Panc1 (cell line): ENCODE measurements at regions not wholly inside any gene's neighbourhood (a gene's known extent, or its start where the extent isn't known, plus 50 kb on each side); places are given as distances from the start of the nearest gene placed in this dataset.

Experiments used
- ATAC-seq: fragments of 200-7000 bp; cut with Tn5 transposase; 2 replicates; pipeline ENCODE4 v1.9.1; 2020; ENCODE audit warnings: mild to moderate bottlenecking, moderate library complexity
- BruUV-seq: library from RNA; stranded (reverse); fragments of 400-500 nt; replicated peaks from 2 replicates; lab custom pipeline; 2021; lab: Mats Ljungman, UMichigan
- CTCF ChIA-PET: fragments of 300-600 bp; sonication (Branson Sonifier 250); formaldehyde crosslinking; loops from one replicate; lab custom pipeline; 2022; ENCODE audit warnings: antibody characterized with exemption; lab: Charles Lee
- POLR2A ChIA-PET: fragments of 300-600 bp; sonication (Branson Sonifier 250); formaldehyde crosslinking; loops from one replicate; lab custom pipeline; 2022; ENCODE audit warnings: antibody characterized with exemption; lab: Charles Lee
- DNase-seq: peaks from one replicate; pipeline ENCODE4 v3.0.0-alpha.2; 2010; ENCODE audit warnings: low read depth, low spot score
- H3K27ac ChIP-seq: 2 replicates; pipeline ENCODE4 v1.5.1; 2011; ENCODE audit warnings: mild to moderate bottlenecking, low read length, inconsistent platforms
- H3K27me3 ChIP-seq: fragments of 200-500 bp; sonication (Bioruptor generic); 2 replicates; pipeline ENCODE4 v1.6.0; 2014; ENCODE audit warnings: low read length, inconsistent platforms; ENCODE audit not compliant: control insufficient read depth, insufficient read depth
- H3K36me3 ChIP-seq: fragments of 200-500 bp; sonication (Bioruptor generic); 2 replicates; pipeline ENCODE4 v1.5.1; 2014; ENCODE audit warnings: inconsistent platforms, mild to moderate bottlenecking, low read length, moderate library complexity; ENCODE audit not compliant: control insufficient read depth, insufficient read depth
- H3K4me1 ChIP-seq: 2 replicates; pipeline ENCODE4 v1.5.1; 2011; ENCODE audit warnings: inconsistent platforms, mild to moderate bottlenecking, low read length, moderate library complexity; ENCODE audit not compliant: control insufficient read depth, insufficient read depth
- H3K4me3 ChIP-seq, 2 experiments: 2 replicates each; pipeline ENCODE4 v1.5.1; 2011 to 2012; ENCODE audit warnings: low read depth in 2 of 2, low read length in 2 of 2, mild to moderate bottlenecking in 2 of 2, inconsistent platforms in 1 of 2, moderate library complexity in 1 of 2
- H3K9me3 ChIP-seq: fragments of 200-500 bp; sonication (Bioruptor generic); 2 replicates; pipeline ENCODE4 v1.5.1; 2014; ENCODE audit warnings: low read depth, mild to moderate bottlenecking, inconsistent platforms, low read length, moderate library complexity; ENCODE audit not compliant: control insufficient read depth, insufficient read depth
- CTCF ChIP-seq: fragments of 450-650 bp; IDR thresholded peaks from 2 replicates; pipeline ENCODE4 v1.5.1; 2017; ENCODE audit warnings: mild to moderate bottlenecking
- POLR2AphosphoS5 ChIP-seq: IDR thresholded peaks from 2 replicates; pipeline ENCODE4 v1.6.1; 2012; ENCODE audit warnings: mild to moderate bottlenecking, low read depth, low read length, moderate library complexity
- REST ChIP-seq, 2 experiments: IDR thresholded peaks; 2 replicates each; pipeline ENCODE4 v1.6.1; 2011 to 2012; ENCODE audit warnings: low read depth in 2 of 2, control low read depth in 1 of 2, low read length in 1 of 2, mild to moderate bottlenecking in 1 of 2, moderate library complexity in 1 of 2; ENCODE audit not compliant: insufficient read depth in 1 of 2
- SIN3A ChIP-seq: IDR thresholded peaks from 2 replicates; pipeline ENCODE4 v1.6.1; 2012; ENCODE audit warnings: low read depth, mild to moderate bottlenecking, low read length, moderate library complexity, borderline replicate concordance; ENCODE audit not compliant: insufficient read depth
- TCF7L2 ChIP-seq: IDR thresholded peaks from 2 replicates; pipeline ENCODE4 v1.6.1; 2011; ENCODE audit warnings: mild to moderate bottlenecking, low read depth, low read length, inconsistent platforms
- in situ Hi-C: cut with HindIII; loops from 2 replicates; pipeline ENCODE4 v1.10.0; 2016; ENCODE audit warnings: low sequenced_read_pairs, low pct_unique_long_range_greater_than_20kb
- intact Hi-C: fragments of 100-400 bp; cut with micrococcal nuclease; formaldehyde crosslinking; loops from one replicate; pipeline ENCODE4 v1.10.0; 2022; ENCODE audit not compliant: unreplicated experiment

- BruUV-seq = no TSS peak
- Histone ChIP-seq H3K4me3 (no peak overlapping the region), H3K4me1 (no peaks in the 10 kb centered on the region), H3K36me3 (no peaks in the 10 kb centered on the region), H3K9me3 (no peaks in the 10 kb centered on the region), H3K27ac (no peak overlapping the region), H3K27me3 (no peaks in the 10 kb centered on the region)
- ATAC-seq (no peak), DNase-seq (no peak)
- TF ChIP-seq REST (IDR thresholded peaks at IDR 0.05; ENCODE audit: insufficient read depth in 1 of 2, low read depth in 2 of 2, low read length in 1 of 2) = no peak
- TF ChIP-seq CTCF = no peak
- no peak for TF ChIP-seq SIN3A
- no peak for TF ChIP-seq TCF7L2
- TF ChIP-seq POLR2AphosphoS5 = no peak
- intact Hi-C loops (no loop called here), in situ Hi-C loops (no loop called here)
- ChIA-PET CTCF (no interaction called here), POLR2A (no interaction called here)
Measured at GRCh38 chr3:18079062-18079461, 336.6 kb upstream of the TBC1D5 start.

GRCh38 chr3:18077128-18077840 lies 334.9 kb upstream of the TBC1D5 start:
- TF ChIP-seq POLR2AphosphoS5 (no peak), SIN3A (no peak), REST (IDR thresholded peaks at IDR 0.05; ENCODE audit: insufficient read depth in 1 of 2, low read depth in 2 of 2, low read length in 1 of 2) (no peak), CTCF (no peak), TCF7L2 (no peak)
- intact Hi-C loops = no loop called here
- Histone ChIP-seq H3K4me3 (no peak overlapping the region), H3K4me1 (no peaks in the 10 kb centered on the region), H3K27me3 (no peaks in the 10 kb centered on the region), H3K9me3 (no peaks in the 10 kb centered on the region), H3K27ac (no peak overlapping the region), H3K36me3 (no peaks in the 10 kb centered on the region)
- in situ Hi-C loops = no loop called here
- DNase-seq (no peak), ATAC-seq (no peak)
- POLR2A ChIA-PET = no interaction called here
- CTCF ChIA-PET = no interaction called here
- BruUV-seq = no TSS peak
